ENCODE measurements at regions not wholly inside any gene's neighbourhood (a gene's known extent, or its start where the extent isn't known, plus 50 kb on each side); places are given as distances from the start of the nearest gene placed in this dataset.
"Not testable (repeated sequence)": the region's sequence is repeated elsewhere in the genome, so short reads cannot be mapped to it uniquely, and the experiment has no call there.

DNA sequence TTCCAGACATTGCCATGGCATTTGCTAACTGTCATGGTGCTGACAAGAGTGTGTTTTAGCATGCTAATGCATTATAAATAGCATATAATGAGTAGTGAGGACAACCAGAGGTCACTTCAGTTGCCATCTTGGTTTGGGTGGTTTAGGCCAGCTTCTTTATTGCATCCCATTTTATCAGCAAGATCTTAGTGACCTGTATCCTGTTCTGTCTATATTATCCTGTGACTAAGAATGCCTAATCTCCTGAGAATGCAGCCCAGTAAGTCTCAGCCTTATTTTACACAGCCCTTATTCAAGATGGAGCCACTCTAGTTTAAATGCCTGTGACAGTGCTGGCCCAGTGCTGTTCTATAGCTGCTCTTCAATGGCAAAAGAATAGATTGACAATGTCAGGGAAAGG, 781.0 kb upstream of the ADGRB3 start:
- ATAC-seq, result no peak

GRCh38 chr6:67839818-67840217, 795.3 kb upstream of the ADGRB3 start:
- ATAC-seq, result no peak

DNA sequence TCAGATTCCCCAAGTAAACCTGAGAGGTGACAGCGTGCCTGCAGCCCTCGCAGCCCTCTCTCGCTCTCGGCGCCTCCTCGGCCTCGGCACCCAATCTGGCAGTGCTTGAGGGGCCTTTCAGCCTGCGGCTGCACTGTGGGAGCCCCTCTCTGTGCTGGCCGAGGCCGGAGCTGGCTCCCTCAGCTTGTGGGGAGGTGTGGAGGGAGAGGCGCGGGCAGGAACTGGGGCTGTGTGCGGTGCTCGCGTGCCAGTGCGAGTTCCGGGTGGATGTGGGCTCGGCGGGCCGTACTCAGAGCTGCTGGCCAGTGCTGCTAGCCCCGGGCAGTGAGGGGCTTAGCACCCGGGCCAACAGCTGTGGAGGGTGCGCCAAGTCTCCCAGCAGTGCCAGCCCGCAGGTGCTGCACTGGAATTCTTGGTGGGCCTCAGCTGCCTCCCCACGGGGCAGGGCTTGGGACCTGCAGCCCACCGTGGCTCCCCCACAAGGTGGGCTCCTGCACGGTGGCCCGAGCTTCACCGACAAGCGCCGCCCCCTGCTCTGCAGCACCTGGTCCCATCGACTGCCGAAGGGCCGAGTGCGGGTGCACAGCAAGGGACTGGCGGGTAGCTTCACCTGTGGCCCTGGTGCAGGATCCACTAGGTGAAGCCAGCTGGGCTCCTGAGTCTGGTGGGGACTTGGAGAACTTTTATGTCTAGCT, 809.7 kb upstream of the ADGRB3 start:
- ATAC-seq, result no peak

- no peak for ATAC-seq
Observed at GRCh38 chr6:67818322-67818721, 816.8 kb upstream of the ADGRB3 start.

GRCh38 chr6:67815623-67816022, 819.5 kb upstream of the ADGRB3 start:
- no peak for ATAC-seq

DNA sequence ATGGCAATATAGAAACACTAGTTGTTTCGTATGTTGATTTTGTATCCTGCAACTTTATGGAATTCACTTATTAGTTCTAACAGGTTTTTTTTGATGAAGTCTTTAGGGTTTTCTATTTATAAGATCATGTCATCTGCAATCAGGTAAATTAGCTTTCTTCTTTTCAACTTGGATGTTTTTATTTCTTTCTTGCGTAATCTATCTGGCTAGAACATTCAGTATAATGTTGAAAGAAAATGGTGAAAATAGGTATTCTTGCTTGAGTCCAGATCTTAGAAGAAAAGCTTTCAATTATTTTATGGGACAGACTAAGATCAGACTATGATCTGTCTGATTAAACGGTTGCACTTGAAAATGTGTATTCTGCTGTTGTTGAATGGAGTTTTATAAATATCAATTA, 820.8 kb upstream of the ADGRB3 start:
- no peak for ATAC-seq

- no peak for ATAC-seq
Observed at GRCh38 chr6:67812693-67813092, 822.4 kb upstream of the ADGRB3 start.

DNA sequence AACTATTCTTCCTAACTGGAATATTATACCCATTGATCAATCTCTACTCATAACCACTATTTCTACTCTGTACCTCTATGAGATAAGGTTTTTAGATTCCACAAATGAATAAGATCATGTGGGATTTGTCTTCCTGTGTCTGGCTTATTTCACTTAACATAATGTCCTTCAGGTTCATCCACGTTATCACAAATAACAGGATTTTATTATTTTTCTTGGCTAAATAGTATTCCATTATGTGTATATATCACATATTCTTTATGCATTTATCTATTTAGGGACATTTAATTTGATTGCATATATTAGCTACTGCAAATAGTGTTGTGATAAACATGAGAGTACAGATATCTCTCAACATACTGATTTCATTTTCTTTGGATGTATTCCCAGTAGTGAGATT, 823.0 kb upstream of the ADGRB3 start:
- no peak for ATAC-seq

GRCh38 chr6:67811239-67812037, 823.6 kb upstream of the ADGRB3 start:
- ATAC-seq, result no peak

- ATAC-seq, result not testable (repeated sequence)
Observed at GRCh38 chr6:67804808-67805207, 830.3 kb upstream of the ADGRB3 start.

DNA sequence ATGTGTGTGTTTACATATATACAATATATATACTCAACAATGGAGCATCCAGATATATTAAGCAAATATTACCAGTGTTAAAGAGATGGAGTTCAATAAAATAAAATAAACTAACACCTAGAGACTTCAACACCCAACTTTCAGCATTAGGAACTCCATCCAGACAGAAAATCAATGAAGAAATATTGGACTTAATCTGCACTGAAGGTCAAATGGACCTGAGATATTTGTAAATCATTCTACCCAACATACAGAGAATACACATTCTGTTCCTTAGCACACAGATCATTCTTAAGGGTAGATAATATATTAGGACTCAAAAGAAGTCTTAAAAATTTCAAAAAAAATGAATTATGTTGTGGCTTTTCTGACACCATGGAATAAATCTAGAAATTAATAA, 832.3 kb upstream of the ADGRB3 start:
- no peak for ATAC-seq

GRCh38 chr6:67792996-67793395, 842.1 kb upstream of the ADGRB3 start:
- no peak for ATAC-seq

DNA sequence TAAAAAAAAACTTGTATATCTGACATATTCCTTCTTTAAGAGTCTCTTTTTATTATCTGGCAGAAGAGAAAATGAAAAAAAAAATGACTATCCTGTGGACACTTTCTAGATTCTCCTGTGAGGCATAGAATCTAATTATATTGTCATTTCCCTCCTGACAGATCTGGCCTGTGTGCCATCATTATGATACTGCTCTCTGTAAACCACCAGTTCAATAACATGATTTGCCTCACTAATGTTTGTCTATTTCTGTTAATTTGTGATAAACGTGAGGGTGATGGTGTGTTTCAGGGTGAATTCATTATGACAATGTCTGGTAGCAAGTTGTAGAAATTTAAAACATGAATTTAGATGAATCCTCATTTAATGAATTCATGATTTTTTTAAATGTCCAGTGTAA, 844.5 kb upstream of the ADGRB3 start:
- no peak for ATAC-seq

GRCh38 chr6:67787119-67787518, 848.0 kb upstream of the ADGRB3 start:
- ATAC-seq, result not testable (repeated sequence)

DNA sequence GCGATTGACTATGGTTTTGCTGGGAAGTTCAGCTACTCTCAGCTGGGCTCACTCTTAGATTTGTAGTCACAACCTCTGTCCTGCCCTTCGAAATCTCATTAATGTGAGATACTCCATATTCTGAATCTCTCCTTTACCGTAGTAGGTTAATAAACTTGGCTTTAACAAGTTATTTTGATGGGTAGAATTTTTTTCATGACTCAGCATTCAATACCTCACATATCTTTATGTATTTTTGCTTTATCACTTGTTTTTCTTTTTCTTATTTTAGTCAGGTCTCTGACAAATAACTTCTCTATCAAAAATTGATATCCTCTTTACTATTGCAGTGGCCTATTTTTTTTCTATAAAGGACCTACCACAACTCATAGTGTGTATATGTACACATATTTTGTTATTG, 855.2 kb upstream of the ADGRB3 start:
- no peak for ATAC-seq

GRCh38 chr6:67775333-67775732, 859.7 kb upstream of the ADGRB3 start:
- ATAC-seq, result no peak

DNA sequence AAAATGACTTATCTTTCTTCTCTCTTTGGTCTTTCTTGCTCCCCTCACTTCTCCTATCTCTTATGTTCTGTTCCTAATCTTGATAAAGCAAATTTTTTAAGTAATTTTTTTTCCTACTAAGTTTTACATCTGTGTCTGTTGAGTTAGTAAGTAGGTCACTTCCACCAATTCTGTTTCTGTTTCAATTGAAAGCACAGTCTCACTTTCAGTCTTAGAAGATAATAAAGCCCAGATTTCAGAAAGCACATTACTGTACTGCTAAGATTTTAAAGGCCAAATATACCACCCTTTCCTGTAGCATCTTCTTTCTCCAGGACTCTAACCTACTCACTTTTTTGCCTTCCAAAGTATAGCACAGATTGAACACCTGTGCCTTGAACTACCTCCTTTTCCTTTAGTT, 866.1 kb upstream of the ADGRB3 start:
- ATAC-seq, result no peak

- ATAC-seq, result not testable (repeated sequence)
Observed at GRCh38 chr6:67767046-67767822, 867.8 kb upstream of the ADGRB3 start.

GRCh38 chr6:67766057-67766456, 869.0 kb upstream of the ADGRB3 start:
- no peak for ATAC-seq

- ATAC-seq, result no peak
Observed at GRCh38 chr6:67759001-67759400, 876.1 kb upstream of the ADGRB3 start.

DNA sequence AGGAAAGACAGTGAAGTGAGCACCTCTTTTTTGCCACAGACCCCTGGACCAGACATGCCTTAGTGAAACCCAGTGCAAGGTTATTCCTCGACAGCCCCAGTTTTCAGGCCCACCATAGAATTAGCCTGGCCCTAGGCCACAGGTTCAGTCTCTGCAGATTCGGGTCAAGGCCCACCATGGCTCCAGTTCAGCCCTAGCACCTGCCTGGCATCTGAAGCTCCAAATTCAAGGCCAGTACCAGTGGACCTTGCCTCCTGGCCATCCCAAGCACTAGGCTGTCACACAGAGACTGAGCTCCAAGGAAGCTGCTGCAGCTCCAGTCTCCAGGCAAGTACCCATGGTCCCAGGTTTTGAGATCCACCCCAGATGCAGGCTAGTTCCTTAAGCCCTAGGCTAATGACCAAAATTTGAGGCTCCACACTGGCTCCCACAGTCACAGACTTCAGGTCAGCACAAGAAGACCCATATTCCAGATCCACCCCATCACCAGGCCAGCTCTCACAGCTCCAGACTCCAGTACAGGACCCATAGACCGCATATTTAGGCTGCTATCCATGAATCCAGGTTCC, 877.5 kb upstream of the ADGRB3 start:
- no peak for ATAC-seq

- ATAC-seq, result no peak
Observed at GRCh38 chr6:67748521-67748920, 886.6 kb upstream of the ADGRB3 start.

GRCh38 chr6:67736816-67737215, 898.3 kb upstream of the ADGRB3 start:
- ATAC-seq, result no peak

All from activated CD4-positive, CD25-positive, alpha-beta regulatory T cell treated with anti-CD3 and anti-CD28 coated beads, Interleukin-2, amount 50 U/mL, for 24 hours (primary cell).